Astrocyte of the spinal cord (primary cell): ENCODE measurements at regions not wholly inside any gene's neighbourhood (a gene's known extent, or its start where the extent isn't known, plus 50 kb on each side); places are given as distances from the start of the nearest gene placed in this dataset.

Experiments used
- DNase-seq: peaks from one replicate; pipeline ENCODE4 v3.0.0; 2011; ENCODE audit warnings: low read depth, low spot score
- H3K4me3 ChIP-seq: 2 replicates; pipeline ENCODE4 v1.5.1; 2011; ENCODE audit warnings: low read depth, mild to moderate bottlenecking, low read length, moderate library complexity
- CTCF ChIP-seq: IDR thresholded peaks from 2 replicates; pipeline ENCODE4 v1.5.1; 2012; ENCODE audit warnings: low read depth, mild to moderate bottlenecking, low read length, inconsistent platforms
- in situ Hi-C: cut with HindIII; loops from 2 replicates; pipeline ENCODE4 v1.10.0; 2017; ENCODE audit warnings: low sequenced_read_pairs

DNA sequence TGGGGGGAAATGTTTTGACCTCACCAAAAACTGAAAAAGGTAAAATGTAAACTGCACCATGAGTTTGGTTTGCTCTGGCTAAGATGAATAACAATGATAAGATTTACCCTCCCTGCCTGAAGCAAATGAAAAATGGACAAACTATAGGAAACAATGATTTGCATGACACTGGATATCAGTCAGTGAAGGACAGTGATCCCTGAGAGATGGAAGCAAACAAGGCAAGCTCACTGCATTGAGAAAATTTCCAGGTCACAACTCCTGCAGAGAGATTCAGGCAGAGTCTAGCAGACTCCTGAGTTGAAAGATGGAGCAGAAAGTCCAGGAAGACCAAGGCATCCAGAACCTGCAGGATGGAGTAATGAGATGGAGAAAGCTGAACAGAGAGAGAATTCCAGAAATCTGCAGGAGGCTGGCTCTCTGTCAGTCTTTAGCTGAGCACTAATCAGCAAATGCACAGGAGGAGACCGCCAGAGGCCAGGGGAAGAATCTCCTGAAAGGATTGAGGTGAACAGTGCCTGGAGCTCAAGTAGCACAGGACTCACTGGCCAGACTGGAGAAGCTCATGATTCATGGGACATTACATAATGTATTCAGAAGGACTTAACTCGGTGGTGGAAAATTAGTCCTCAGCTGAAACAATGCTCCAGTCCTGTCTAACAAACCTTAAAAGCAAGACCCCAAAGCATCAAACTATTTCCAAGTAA is 51.2 kb upstream of the PALS2 start:
- no peak overlapping the region for H3K4me3 ChIP-seq
- no peak for TF ChIP-seq CTCF
- DNase-seq: no peak
- in situ Hi-C loops: no loop called here
